ENCODE measurements at regions not wholly inside any gene's neighbourhood (a gene's known extent, or its start where the extent isn't known, plus 50 kb on each side); places are given as distances from the start of the nearest gene placed in this dataset.

GRCh38 chr3:28087591-28087990 is 153.8 kb upstream of the CMC1 start:
- DNase-seq (ENCODE audit: low read depth) = no peak

- DNase-seq (ENCODE audit: low read depth) = no peak
Measured at GRCh38 chr3:28088811-28089526, 152.4 kb upstream of the CMC1 start.

- DNase-seq (ENCODE audit: low read depth) = no peak
Measured at GRCh38 chr3:28089527-28089897, 151.9 kb upstream of the CMC1 start.

- no peak for DNase-seq (ENCODE audit: low read depth)
Measured at GRCh38 chr3:28099296-28099695, 142.1 kb upstream of the CMC1 start.

- DNase-seq (ENCODE audit: low read depth) = no peak
Measured at GRCh38 chr3:28101705-28102104, 139.7 kb upstream of the CMC1 start.

GRCh38 chr3:28103861-28104260 is 137.6 kb upstream of the CMC1 start:
- DNase-seq (ENCODE audit: low read depth) = no peak

GRCh38 chr3:28104896-28105534 is 136.4 kb upstream of the CMC1 start:
- DNase-seq (ENCODE audit: low read depth) = no peak

GRCh38 chr3:28109829-28110228 is 131.6 kb upstream of the CMC1 start:
- DNase-seq (ENCODE audit: low read depth) = no peak

GRCh38 chr3:28110869-28111268 is 130.6 kb upstream of the CMC1 start:
- DNase-seq (ENCODE audit: low read depth) = no peak

GRCh38 chr3:28114893-28115292 is 126.5 kb upstream of the CMC1 start:
- DNase-seq (ENCODE audit: low read depth) = no peak

GRCh38 chr3:28115316-28115715 is 126.1 kb upstream of the CMC1 start:
- no peak for DNase-seq (ENCODE audit: low read depth)

GRCh38 chr3:28117598-28117997 is 123.8 kb upstream of the CMC1 start:
- DNase-seq (ENCODE audit: low read depth) = no peak

- no peak for DNase-seq (ENCODE audit: low read depth)
Measured at GRCh38 chr3:28118087-28118486, 123.3 kb upstream of the CMC1 start.

GRCh38 chr3:28122227-28122626 is 119.2 kb upstream of the CMC1 start:
- DNase-seq (ENCODE audit: low read depth) = no peak

- no peak for DNase-seq (ENCODE audit: low read depth)
Measured at GRCh38 chr3:28124882-28125281, 116.5 kb upstream of the CMC1 start.

GRCh38 chr3:28125342-28125741 is 116.1 kb upstream of the CMC1 start:
- no peak for DNase-seq (ENCODE audit: low read depth)

GRCh38 chr3:28130836-28131235 is 110.6 kb upstream of the CMC1 start:
- no peak for DNase-seq (ENCODE audit: low read depth)

- DNase-seq (ENCODE audit: low read depth) = no peak
Measured at GRCh38 chr3:28132941-28133340, 108.5 kb upstream of the CMC1 start.

GRCh38 chr3:28134198-28134597 is 107.2 kb upstream of the CMC1 start:
- DNase-seq (ENCODE audit: low read depth) = no peak

GRCh38 chr3:28134792-28135375 is 106.5 kb upstream of the CMC1 start:
- DNase-seq (ENCODE audit: low read depth) = no peak

- no peak for DNase-seq (ENCODE audit: low read depth)
Measured at GRCh38 chr3:28136607-28137216, 104.7 kb upstream of the CMC1 start.

- DNase-seq (ENCODE audit: low read depth) = no peak
Measured at GRCh38 chr3:28138043-28138610, 103.3 kb upstream of the CMC1 start.

Data from myocyte (in vitro differentiated cells).